ENCODE measurements at regions not wholly inside any gene's neighbourhood (a gene's known extent, or its start where the extent isn't known, plus 50 kb on each side); places are given as distances from the start of the nearest gene placed in this dataset.
A peak's percentile ranks its signal among the peaks of the same experiment; 100 is the strongest.

DNA sequence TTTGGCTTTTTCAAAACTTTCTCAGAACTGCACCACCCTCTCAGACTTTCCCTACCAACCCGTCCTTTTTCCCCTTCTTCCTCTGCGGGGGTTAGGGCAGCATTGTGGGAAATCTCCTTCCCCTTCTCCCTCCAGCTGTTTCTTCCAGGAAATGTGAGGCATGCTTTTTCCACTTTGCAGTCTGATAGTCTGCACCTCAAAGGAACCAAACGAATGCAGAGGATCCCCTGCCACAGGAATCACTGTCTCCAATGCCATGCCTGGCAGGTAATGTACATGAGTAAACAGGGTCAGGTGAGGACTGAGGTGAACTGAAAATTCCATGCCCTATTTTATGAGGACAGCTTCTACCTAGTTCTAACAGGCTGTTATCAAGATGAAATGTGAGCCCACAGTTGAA is 218.4 kb downstream of the BCAS1 start:
- Histone ChIP-seq H3K36me3 (ENCODE audit: insufficient read depth, low read length) (no peaks in the 10 kb centered on the region), H4K20me1 (ENCODE audit: insufficient read depth, low read length) (no peaks in the 10 kb centered on the region), H3K79me2 (ENCODE audit: insufficient read depth, low read length) (no peaks in the 10 kb centered on the region), H3K9me3 (ENCODE audit: low read depth, low read length) (no peaks in the 10 kb centered on the region), H2AFZ (ENCODE audit: low read length) (peak overlapping the region; percentile 65), H3K4me1 (ENCODE audit: insufficient read depth, low read length) (peaks cover 5% of the 10 kb centered on the region), H3K27me3 (ENCODE audit: insufficient read depth, low read length) (no peaks in the 10 kb centered on the region), H3K4me3 (ENCODE audit: insufficient read depth, low read length) (no peak overlapping the region), H3K27ac (ENCODE audit: low read depth, low read length) (no peak overlapping the region), H3K4me2 (ENCODE audit: insufficient read depth, low read length) (no peak overlapping the region)
- peak; percentile 39 for DNase-seq (ENCODE audit: insufficient read length, low spot score, missing footprints)
- no peak for TF ChIP-seq CTCF (IDR thresholded peaks at IDR 0.05; ENCODE audit: extremely low read depth, low read depth, low read length)

GRCh38 chr20:53850319-53850718 is 220.1 kb downstream of the BCAS1 start:
- Histone ChIP-seq H3K27me3 (ENCODE audit: insufficient read depth, low read length) (no peaks in the 10 kb centered on the region), H3K36me3 (ENCODE audit: insufficient read depth, low read length) (no peaks in the 10 kb centered on the region), H3K27ac (ENCODE audit: low read depth, low read length) (no peak overlapping the region), H3K4me3 (ENCODE audit: insufficient read depth, low read length) (no peak overlapping the region), H4K20me1 (ENCODE audit: insufficient read depth, low read length) (no peaks in the 10 kb centered on the region), H3K4me1 (ENCODE audit: insufficient read depth, low read length) (peaks cover 12% of the 10 kb centered on the region), H2AFZ (ENCODE audit: low read length) (no peak overlapping the region), H3K9me3 (ENCODE audit: low read depth, low read length) (no peaks in the 10 kb centered on the region), H3K79me2 (ENCODE audit: insufficient read depth, low read length) (no peaks in the 10 kb centered on the region), H3K4me2 (ENCODE audit: insufficient read depth, low read length) (no peak overlapping the region)
- TF ChIP-seq CTCF (IDR thresholded peaks at IDR 0.05; ENCODE audit: extremely low read depth, low read depth, low read length) = no peak
- DNase-seq (ENCODE audit: insufficient read length, low spot score, missing footprints) = no peak

- H2AFZ ChIP-seq (ENCODE audit: low read length) = no peak overlapping the region
- no peaks in the 10 kb centered on the region for H3K9me3 ChIP-seq (ENCODE audit: low read depth, low read length)
- H3K4me2 ChIP-seq (ENCODE audit: insufficient read depth, low read length) = no peak overlapping the region
- no peak overlapping the region for H3K27ac ChIP-seq (ENCODE audit: low read depth, low read length)
- DNase-seq (ENCODE audit: insufficient read length, low spot score, missing footprints) = no peak
- no peaks in the 10 kb centered on the region for H3K27me3 ChIP-seq (ENCODE audit: insufficient read depth, low read length)
- no peak for TF ChIP-seq CTCF (IDR thresholded peaks at IDR 0.05; ENCODE audit: extremely low read depth, low read depth, low read length)
- H3K4me1 ChIP-seq (ENCODE audit: insufficient read depth, low read length) = peaks cover 18% of the 10 kb centered on the region
- H3K4me3 ChIP-seq (ENCODE audit: insufficient read depth, low read length) = no peak overlapping the region
- H3K36me3 ChIP-seq (ENCODE audit: insufficient read depth, low read length) = no peaks in the 10 kb centered on the region
- no peaks in the 10 kb centered on the region for H4K20me1 ChIP-seq (ENCODE audit: insufficient read depth, low read length)
- H3K79me2 ChIP-seq (ENCODE audit: insufficient read depth, low read length) = no peaks in the 10 kb centered on the region
These were observed 220.8 kb downstream of the BCAS1 start for GRCh38 chr20:53849471-53850059.

GRCh38 chr20:53848304-53848703 is 222.1 kb downstream of the BCAS1 start:
- Histone ChIP-seq H3K4me3 (ENCODE audit: insufficient read depth, low read length) (no peak overlapping the region), H3K27ac (ENCODE audit: low read depth, low read length) (no peak overlapping the region), H3K36me3 (ENCODE audit: insufficient read depth, low read length) (no peaks in the 10 kb centered on the region), H3K4me2 (ENCODE audit: insufficient read depth, low read length) (no peak overlapping the region), H3K9me3 (ENCODE audit: low read depth, low read length) (no peaks in the 10 kb centered on the region), H2AFZ (ENCODE audit: low read length) (no peak overlapping the region), H3K27me3 (ENCODE audit: insufficient read depth, low read length) (no peaks in the 10 kb centered on the region), H4K20me1 (ENCODE audit: insufficient read depth, low read length) (no peaks in the 10 kb centered on the region), H3K79me2 (ENCODE audit: insufficient read depth, low read length) (no peaks in the 10 kb centered on the region), H3K4me1 (ENCODE audit: insufficient read depth, low read length) (peaks cover 18% of the 10 kb centered on the region)
- no peak for DNase-seq (ENCODE audit: insufficient read length, low spot score, missing footprints)
- no peak for TF ChIP-seq CTCF (IDR thresholded peaks at IDR 0.05; ENCODE audit: extremely low read depth, low read depth, low read length)
